Endothelial cell of umbilical vein (primary cell): ENCODE measurements at regions not wholly inside any gene's neighbourhood (a gene's known extent, or its start where the extent isn't known, plus 50 kb on each side); places are given as distances from the start of the nearest gene placed in this dataset.
"Not testable (repeated sequence)": the region's sequence is repeated elsewhere in the genome, so short reads cannot be mapped to it uniquely, and the experiment has no call there.

ENCODE experiments used
- BruUV-seq: library from RNA; stranded (reverse); fragments of 400-500 nt; replicated peaks from 2 replicates; lab custom pipeline; 2021; lab: Mats Ljungman, UMichigan
- CTCF ChIA-PET: fragments of 300-600, 350-600 bp; sonication (Branson Sonifier 250); formaldehyde crosslinking; loops from one replicate; lab custom pipeline; 2021; ENCODE audit warnings: antibody characterized with exemption, inconsistent platforms; lab: Charles Lee
- POLR2A ChIA-PET: fragments of 300-600, 350-600 bp; sonication (Branson Sonifier 250); formaldehyde crosslinking; loops from one replicate; lab custom pipeline; 2021; ENCODE audit warnings: antibody characterized with exemption, inconsistent platforms; lab: Charles Lee
- DNase-seq: peaks from one replicate; pipeline ENCODE4 v3.0.0-alpha.2; 2011; ENCODE audit warnings: low read depth, low spot score
- FAIRE-seq: peaks from 2 replicates; lab custom pipeline; 2011; peaks lifted over from hg19 to GRCh38; lab: Jason Lieb, UNC
- H2AFZ ChIP-seq: 2 replicates; pipeline ENCODE4 v1.6.0; 2012; ENCODE audit warnings: low read depth, low read length, control low read depth, inconsistent platforms
- H3K27ac ChIP-seq: 2 replicates; pipeline ENCODE4 v1.5.1; 2011; ENCODE audit warnings: low read depth, mild to moderate bottlenecking, control low read depth, low read length, moderate library complexity; ENCODE audit not compliant: insufficient read depth
- H3K27me3 ChIP-seq, 2 experiments: 2 replicates each; pipeline versions ENCODE4 v1.6.0 to v1.6.1; 2011; ENCODE audit warnings: low read length in 2 of 2, mixed read lengths in 1 of 2; ENCODE audit not compliant: control insufficient read depth in 2 of 2, insufficient read depth in 2 of 2
- H3K36me3 ChIP-seq, 2 experiments: 2 replicates in 1 of 2; 3 replicates in 1 of 2; pipeline ENCODE4 v1.5.1; 2011; ENCODE audit warnings: low read length in 2 of 2, mild to moderate bottlenecking in 1 of 2, moderate library complexity in 1 of 2; ENCODE audit not compliant: control insufficient read depth in 2 of 2, insufficient read depth in 2 of 2; ENCODE audit errors: extremely low read depth in 1 of 2
- H3K4me1 ChIP-seq: 3 replicates; pipeline ENCODE4 v1.5.1; 2011; ENCODE audit warnings: mild to moderate bottlenecking, low read length; ENCODE audit not compliant: control insufficient read depth, insufficient read depth; ENCODE audit errors: extremely low read depth
- H3K4me2 ChIP-seq: 2 replicates; pipeline ENCODE4 v1.6.1; 2011; ENCODE audit warnings: low read length, control low read depth, mixed read lengths; ENCODE audit not compliant: insufficient read depth
- H3K4me3 ChIP-seq, 3 experiments: fragments of 200-600 bp in 1 of 3; sonication (generic), shearing (Covaris generic) in 1 of 3; replicated peaks in 1 of 3; 2 replicates each; pipeline ENCODE4 v1.5.1; 2011 to 2016; ENCODE audit warnings: control low read depth in 3 of 3, low read length in 3 of 3, mild to moderate bottlenecking in 2 of 3, inconsistent platforms in 1 of 3, low read depth in 1 of 3, moderate library complexity in 1 of 3; ENCODE audit not compliant: insufficient read depth in 1 of 3
- H3K79me2 ChIP-seq: 2 replicates; pipeline ENCODE4 v1.6.0; 2012; ENCODE audit warnings: low read length, inconsistent platforms; ENCODE audit not compliant: control insufficient read depth, insufficient read depth
- H3K9ac ChIP-seq: replicated peaks from 2 replicates; pipeline ENCODE3; 2011; ENCODE audit warnings: low read length, control low read depth; ENCODE audit not compliant: insufficient read depth; ENCODE audit errors: extremely low read depth
- H3K9me1 ChIP-seq: replicated peaks from 3 replicates; pipeline ENCODE4 v1.6.0; 2011; ENCODE audit warnings: mild to moderate bottlenecking, low read length; ENCODE audit not compliant: control insufficient read depth, insufficient read depth; ENCODE audit errors: extremely low read depth
- H3K9me3 ChIP-seq: replicated peaks from 2 replicates; pipeline ENCODE4 v1.5.1; 2012; ENCODE audit warnings: low read length, inconsistent platforms; ENCODE audit not compliant: control insufficient read depth, insufficient read depth
- H4K20me1 ChIP-seq: replicated peaks from 2 replicates; pipeline ENCODE3; 2011; ENCODE audit warnings: mild to moderate bottlenecking, low read length; ENCODE audit not compliant: control insufficient read depth, insufficient read depth; ENCODE audit errors: extremely low read depth
- EZH2 ChIP-seq: IDR thresholded peaks from 2 replicates; pipeline ENCODE4 v1.6.1; 2012; ENCODE audit warnings: borderline replicate concordance, low read depth, mild to moderate bottlenecking, moderate library complexity, low read length, inconsistent platforms; ENCODE audit not compliant: severe bottlenecking
- FOS ChIP-seq: IDR thresholded peaks from 2 replicates; pipeline ENCODE4 v1.6.1; 2011; ENCODE audit warnings: mild to moderate bottlenecking, low read length, moderate library complexity, borderline replicate concordance; ENCODE audit not compliant: insufficient read depth
- GATA2 ChIP-seq: IDR thresholded peaks from 2 replicates; pipeline ENCODE4 v1.7.0; 2011; ENCODE audit warnings: low read depth, mild to moderate bottlenecking, moderate library complexity, mixed read lengths, low read length; ENCODE audit not compliant: insufficient read length, insufficient read depth
- JUN ChIP-seq: IDR thresholded peaks from 2 replicates; pipeline ENCODE4 v1.6.1; 2011; ENCODE audit warnings: borderline replicate concordance, low read depth; ENCODE audit not compliant: insufficient read length, insufficient read depth
- MYC ChIP-seq: IDR thresholded peaks from one replicate; pipeline ENCODE4 v1.6.1; 2011; ENCODE audit warnings: mild to moderate bottlenecking, low read depth, low read length
- POLR2A ChIP-seq: IDR thresholded peaks from 2 replicates; pipeline ENCODE4 v1.6.1; 2012; ENCODE audit warnings: low read depth, mild to moderate bottlenecking, control low read depth, low read length
- dilution Hi-C: fragments of 300-500 bp; cut with MboI; formaldehyde crosslinking; loops from one replicate; pipeline ENCODE4 v1.15.0; 2019; ENCODE audit warnings: low sequenced_read_pairs; ENCODE audit not compliant: extremely low pct_ligation_motif_present
- intact Hi-C: fragments of 100-400 bp; cut with micrococcal nuclease; formaldehyde crosslinking; loops from one replicate; pipeline ENCODE4 v1.10.0; 2022

DNA sequence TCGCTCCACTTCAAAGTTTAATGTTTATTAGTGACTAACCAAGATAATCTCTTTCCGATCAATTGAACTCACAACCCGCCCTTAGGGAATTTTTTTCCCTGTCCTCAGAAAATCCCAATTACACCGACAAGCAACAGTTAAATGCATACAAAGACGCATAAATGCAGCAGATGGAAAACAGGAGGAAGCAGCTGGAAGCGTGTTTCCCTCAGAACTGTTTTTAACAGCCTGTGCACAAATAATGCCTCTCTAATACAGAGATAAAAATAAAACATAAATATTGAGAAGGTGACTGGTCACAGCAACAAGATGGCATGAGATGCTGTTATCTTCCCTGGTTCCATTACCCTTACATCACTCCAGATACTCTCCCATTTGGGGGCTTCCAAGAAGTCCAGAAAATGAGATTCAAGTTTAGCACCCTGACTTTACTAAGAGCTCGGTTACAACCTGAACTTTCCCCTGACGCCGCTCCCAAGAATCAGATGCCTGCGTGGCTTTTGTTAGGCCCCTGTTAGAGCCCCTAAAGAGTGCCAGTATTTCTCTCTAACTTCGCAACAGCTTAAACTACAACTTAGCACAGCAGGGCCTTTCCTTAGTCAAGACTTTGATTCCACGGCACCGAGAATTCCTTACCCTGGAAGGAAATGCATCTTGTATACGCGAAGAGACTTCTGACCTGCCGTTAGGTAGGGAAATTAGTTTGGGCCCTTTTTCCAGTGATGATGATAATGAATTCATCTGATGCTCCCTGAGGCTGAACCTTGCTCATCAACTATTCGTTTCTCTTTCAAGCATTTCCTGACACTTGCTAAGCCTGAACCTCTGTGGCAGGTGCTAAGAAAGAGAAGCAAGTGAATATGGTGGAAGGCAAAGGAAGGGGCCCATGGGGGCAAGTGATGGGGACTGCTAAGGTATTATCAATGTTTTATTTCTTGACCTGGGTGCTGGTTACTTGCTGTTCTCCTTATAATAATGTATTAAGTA is 137.7 kb upstream of the SMYD2 start:
- H4K20me1 ChIP-seq = no peaks in the 10 kb centered on the region
- BruUV-seq = no TSS peak
- no peaks in the 10 kb centered on the region for H3K27me3 ChIP-seq
- H2AFZ ChIP-seq = no peak overlapping the region
- no peak overlapping the region for H3K9ac ChIP-seq
- ChIA-PET CTCF (interaction anchor here (1.0 to 1.3 kb wide), 2 partner anchors 20 to 188 kb away, joined by 3 read pairs; no protein-coding TSS in a partner anchor), POLR2A (no interaction called here)
- DNase-seq (peak; percentile 27), FAIRE-seq (no peak)
- H3K36me3 ChIP-seq = no peaks in the 10 kb centered on the region
- H3K4me2 ChIP-seq = no peak overlapping the region
- H3K27ac ChIP-seq = no peak overlapping the region
- H3K4me1 ChIP-seq = no peaks in the 10 kb centered on the region
- dilution Hi-C loops (no loop called here), intact Hi-C loops (no loop called here)
- TF ChIP-seq GATA2 = no peak
- TF ChIP-seq JUN = no peak
- no peak for TF ChIP-seq EZH2
- no peak for TF ChIP-seq POLR2A
- no peak for TF ChIP-seq FOS
- no peak for TF ChIP-seq MYC
- no peaks in the 10 kb centered on the region for H3K79me2 ChIP-seq
- H3K9me1 ChIP-seq = no peaks in the 10 kb centered on the region
- H3K4me3 ChIP-seq = no peak overlapping the region
- no peaks in the 10 kb centered on the region for H3K9me3 ChIP-seq

- H3K4me2 ChIP-seq, H3K79me2 ChIP-seq, BruUV-seq, H2AFZ ChIP-seq, H3K4me3 ChIP-seq, H3K9ac ChIP-seq, POLR2A ChIA-PET, intact Hi-C loops, FAIRE-seq, dilution Hi-C loops, H3K27ac ChIP-seq, H3K9me3 ChIP-seq, H4K20me1 ChIP-seq, CTCF ChIA-PET, H3K4me1 ChIP-seq, H3K9me1 ChIP-seq, H3K36me3 ChIP-seq, DNase-seq, H3K27me3 ChIP-seq: not testable (repeated sequence)
These were observed 136.4 kb upstream of the SMYD2 start for GRCh38 chr1:214144521-214144920.
